Adrenal gland (tissue), 5 donors: ENCODE measurements at regions not wholly inside any gene's neighbourhood (a gene's known extent, or its start where the extent isn't known, plus 50 kb on each side); places are given as distances from the start of the nearest gene placed in this dataset.

Experiments used
- POLR2A ChIP-seq, 2 donors: fragments of 450-650 bp; IDR thresholded peaks; one replicate each; pipeline ENCODE4 v1.6.1; 2017; ENCODE audit warnings: antibody characterized with exemption in 2 of 2, mild to moderate bottlenecking in 2 of 2, moderate library complexity in 1 of 2
- TF ChIP-seq, protein P1 (sequence below), 6 experiments: fragments of 450-650 bp in 4 of 6; fragments of 200-600 bp in 2 of 6; sonication (generic) in 1 of 6; IDR thresholded peaks; 1 replicate in 5 of 6; 2 replicates in 1 of 6; pipeline versions ENCODE4 v1.5.1 to v1.8.0; 2016 to 2021; ENCODE audit warnings: antibody characterized with exemption in 6 of 6, mild to moderate bottlenecking in 2 of 6, moderate library complexity in 1 of 6
- donor health status: DM: no; HTN: no; CAD: no.

- no peak for TF ChIP-seq POLR2A (IDR thresholded peaks at IDR 0.05)
- TF ChIP-seq, protein P1, sequence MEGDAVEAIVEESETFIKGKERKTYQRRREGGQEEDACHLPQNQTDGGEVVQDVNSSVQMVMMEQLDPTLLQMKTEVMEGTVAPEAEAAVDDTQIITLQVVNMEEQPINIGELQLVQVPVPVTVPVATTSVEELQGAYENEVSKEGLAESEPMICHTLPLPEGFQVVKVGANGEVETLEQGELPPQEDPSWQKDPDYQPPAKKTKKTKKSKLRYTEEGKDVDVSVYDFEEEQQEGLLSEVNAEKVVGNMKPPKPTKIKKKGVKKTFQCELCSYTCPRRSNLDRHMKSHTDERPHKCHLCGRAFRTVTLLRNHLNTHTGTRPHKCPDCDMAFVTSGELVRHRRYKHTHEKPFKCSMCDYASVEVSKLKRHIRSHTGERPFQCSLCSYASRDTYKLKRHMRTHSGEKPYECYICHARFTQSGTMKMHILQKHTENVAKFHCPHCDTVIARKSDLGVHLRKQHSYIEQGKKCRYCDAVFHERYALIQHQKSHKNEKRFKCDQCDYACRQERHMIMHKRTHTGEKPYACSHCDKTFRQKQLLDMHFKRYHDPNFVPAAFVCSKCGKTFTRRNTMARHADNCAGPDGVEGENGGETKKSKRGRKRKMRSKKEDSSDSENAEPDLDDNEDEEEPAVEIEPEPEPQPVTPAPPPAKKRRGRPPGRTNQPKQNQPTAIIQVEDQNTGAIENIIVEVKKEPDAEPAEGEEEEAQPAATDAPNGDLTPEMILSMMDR (IDR thresholded peaks at IDR 0.05): no peak
Measured at GRCh38 chr13:58480061-58480460, 848.5 kb downstream of the PCDH17 start.
